Caco-2 (cell line): ENCODE measurements at regions not wholly inside any gene's neighbourhood (a gene's known extent, or its start where the extent isn't known, plus 50 kb on each side); places are given as distances from the start of the nearest gene placed in this dataset.

Experiments used
- BruUV-seq: library from RNA; stranded (reverse); fragments of 400-500 nt; replicated peaks from 2 replicates; lab custom pipeline; 2021; lab: Mats Ljungman, UMichigan
- CTCF ChIA-PET: fragments of 300-600 bp; sonication (Branson Sonifier 250); formaldehyde crosslinking; loops from one replicate; lab custom pipeline; 2022; ENCODE audit warnings: antibody characterized with exemption; lab: Charles Lee
- POLR2A ChIA-PET: fragments of 300-600 bp; sonication (Branson Sonifier 250); formaldehyde crosslinking; loops from one replicate; lab custom pipeline; 2022; ENCODE audit warnings: antibody characterized with exemption; lab: Charles Lee
- DNase-seq, 2 experiments: peaks; one replicate each; pipeline versions ENCODE4 v3.0.0 to v3.0.0-alpha.2; 2020 to 2022
- H3K27me3 ChIP-seq: replicated peaks from 2 replicates; pipeline ENCODE4 v1.6.0; 2011; ENCODE audit warnings: low read length; ENCODE audit not compliant: control insufficient read depth, insufficient read depth
- H3K36me3 ChIP-seq: 2 replicates; pipeline ENCODE4 v1.5.1; 2011; ENCODE audit warnings: low read length; ENCODE audit not compliant: control insufficient read depth, insufficient read depth
- H3K4me1 ChIP-seq: fragments of 250-450 bp; sonication (Bioruptor Pico); 2 replicates; pipeline ENCODE4 v1.5.1; 2020; ENCODE audit warnings: mild to moderate bottlenecking
- H3K4me3 ChIP-seq: 2 replicates; pipeline ENCODE4 v1.5.1; 2011; ENCODE audit warnings: low read depth, mild to moderate bottlenecking, control low read depth, low read length
- H3K9me3 ChIP-seq: fragments of 250-450 bp; sonication (Bioruptor Pico); 2 replicates; pipeline ENCODE4 v1.5.1; 2020; ENCODE audit warnings: mild to moderate bottlenecking, moderate library complexity
- H3K27ac Mint-ChIP-seq: one replicate; pipeline ENCODE4 v1.8.0; 2022; ENCODE audit warnings: mixed read lengths; ENCODE audit not compliant: unreplicated experiment
- H3K27me3 Mint-ChIP-seq: one replicate; pipeline ENCODE4 v1.8.0; 2022; ENCODE audit warnings: mixed read lengths; ENCODE audit not compliant: insufficient read depth, unreplicated experiment
- H3K36me3 Mint-ChIP-seq: one replicate; pipeline ENCODE4 v1.8.0; 2022; ENCODE audit warnings: mild to moderate bottlenecking, mixed read lengths; ENCODE audit not compliant: insufficient read depth, unreplicated experiment
- H3K4me1 Mint-ChIP-seq: one replicate; pipeline ENCODE4 v1.8.0; 2022; ENCODE audit warnings: low read depth, mixed read lengths; ENCODE audit not compliant: unreplicated experiment
- H3K4me3 Mint-ChIP-seq: one replicate; pipeline ENCODE4 v1.8.0; 2022; ENCODE audit warnings: mild to moderate bottlenecking, moderate library complexity, mixed read lengths; ENCODE audit not compliant: unreplicated experiment
- H3K9me3 Mint-ChIP-seq: one replicate; pipeline ENCODE4 v1.8.0; 2022; ENCODE audit warnings: mixed read lengths; ENCODE audit not compliant: unreplicated experiment
- intact Hi-C: fragments of 100-400 bp; cut with micrococcal nuclease; formaldehyde crosslinking; loops from one replicate; pipeline ENCODE4 v1.10.0; 2022; ENCODE audit not compliant: unreplicated experiment
- TF ChIP-seq, protein P1 (sequence below), 2 experiments: fragments of 200-600 bp in 1 of 2; IDR thresholded peaks; 1 replicate in 1 of 2; 2 replicates in 1 of 2; pipeline versions ENCODE4 v1.5.1 to v1.8.0; 2011 to 2022; ENCODE audit warnings: antibody characterized with exemption in 1 of 2, control low read depth in 1 of 2, inconsistent platforms in 1 of 2, low read depth in 1 of 2, low read length in 1 of 2, mild to moderate bottlenecking in 1 of 2, moderate library complexity in 1 of 2; ENCODE audit not compliant: insufficient read depth in 1 of 2, severe bottlenecking in 1 of 2, unreplicated experiment in 1 of 2

- TF ChIP-seq, protein P1, sequence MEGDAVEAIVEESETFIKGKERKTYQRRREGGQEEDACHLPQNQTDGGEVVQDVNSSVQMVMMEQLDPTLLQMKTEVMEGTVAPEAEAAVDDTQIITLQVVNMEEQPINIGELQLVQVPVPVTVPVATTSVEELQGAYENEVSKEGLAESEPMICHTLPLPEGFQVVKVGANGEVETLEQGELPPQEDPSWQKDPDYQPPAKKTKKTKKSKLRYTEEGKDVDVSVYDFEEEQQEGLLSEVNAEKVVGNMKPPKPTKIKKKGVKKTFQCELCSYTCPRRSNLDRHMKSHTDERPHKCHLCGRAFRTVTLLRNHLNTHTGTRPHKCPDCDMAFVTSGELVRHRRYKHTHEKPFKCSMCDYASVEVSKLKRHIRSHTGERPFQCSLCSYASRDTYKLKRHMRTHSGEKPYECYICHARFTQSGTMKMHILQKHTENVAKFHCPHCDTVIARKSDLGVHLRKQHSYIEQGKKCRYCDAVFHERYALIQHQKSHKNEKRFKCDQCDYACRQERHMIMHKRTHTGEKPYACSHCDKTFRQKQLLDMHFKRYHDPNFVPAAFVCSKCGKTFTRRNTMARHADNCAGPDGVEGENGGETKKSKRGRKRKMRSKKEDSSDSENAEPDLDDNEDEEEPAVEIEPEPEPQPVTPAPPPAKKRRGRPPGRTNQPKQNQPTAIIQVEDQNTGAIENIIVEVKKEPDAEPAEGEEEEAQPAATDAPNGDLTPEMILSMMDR (IDR thresholded peaks at IDR 0.05; ENCODE audit: insufficient read depth in 1 of 2, low read depth in 1 of 2, low read length in 1 of 2, severe bottlenecking in 1 of 2, unreplicated experiment in 1 of 2): no peak
- Histone ChIP-seq H3K4me1 (no peaks in the 10 kb centered on the region), H3K27me3 (no peaks in the 10 kb centered on the region), H3K4me3 (no peak overlapping the region), H3K9me3 (no peaks in the 10 kb centered on the region), H3K36me3 (no peaks in the 10 kb centered on the region)
- ChIA-PET CTCF (no interaction called here), POLR2A (interaction anchor here (0.6 kb wide), 1 partner anchor 238 kb away, joined by 5 read pairs; no protein-coding TSS in a partner anchor)
- intact Hi-C loops: no loop called here
- no peak for DNase-seq
- no TSS peak for BruUV-seq
- no peak overlapping the region for H3K4me3 Mint-ChIP-seq
- no peaks in the 10 kb centered on the region for H3K4me1 Mint-ChIP-seq
- no peak overlapping the region for H3K27ac Mint-ChIP-seq
- H3K9me3 Mint-ChIP-seq: no peaks in the 10 kb centered on the region
- H3K36me3 Mint-ChIP-seq: no peaks in the 10 kb centered on the region
- no peaks in the 10 kb centered on the region for H3K27me3 Mint-ChIP-seq
Measured at GRCh38 chr9:2362150-2362549, 259.4 kb upstream of the VLDLR start.

- BruUV-seq: no TSS peak
- POLR2A ChIA-PET: no interaction called here
- CTCF ChIA-PET: no interaction called here
- no peak for DNase-seq
- Histone ChIP-seq H3K4me3 (no peak overlapping the region), H3K36me3 (no peaks in the 10 kb centered on the region), H3K4me1 (no peaks in the 10 kb centered on the region), H3K9me3 (no peaks in the 10 kb centered on the region), H3K27me3 (no peaks in the 10 kb centered on the region)
- intact Hi-C loops: no loop called here
- Mint-ChIP-seq H3K9me3 (no peaks in the 10 kb centered on the region), H3K36me3 (no peaks in the 10 kb centered on the region), H3K4me1 (no peaks in the 10 kb centered on the region), H3K27ac (no peak overlapping the region), H3K4me3 (no peak overlapping the region), H3K27me3 (no peaks in the 10 kb centered on the region)
- TF ChIP-seq, protein P1 (IDR thresholded peaks at IDR 0.05; ENCODE audit: insufficient read depth in 1 of 2, low read depth in 1 of 2, low read length in 1 of 2, severe bottlenecking in 1 of 2, unreplicated experiment in 1 of 2): no peak
Measured at GRCh38 chr9:2363138-2363745, 258.3 kb upstream of the VLDLR start.

DNA sequence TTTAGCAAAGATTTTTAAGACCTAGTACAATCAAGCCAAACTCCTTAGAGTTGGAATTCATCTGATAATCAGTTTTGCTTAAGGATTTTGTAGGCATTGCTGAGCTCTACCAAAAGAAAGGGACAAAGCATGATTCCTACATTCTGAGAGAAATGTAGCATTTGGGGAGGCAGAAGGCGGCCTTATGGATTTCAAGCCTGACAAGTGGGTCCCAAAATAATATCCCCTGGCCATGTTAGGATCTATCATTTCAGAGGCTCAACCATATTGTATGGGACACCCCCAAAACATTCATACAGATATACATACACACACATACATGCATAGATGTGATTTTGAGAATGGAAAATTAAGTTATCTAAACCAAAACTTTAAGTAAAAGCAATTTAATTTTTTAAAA, 257.8 kb upstream of the VLDLR start:
- Histone ChIP-seq H3K36me3 (no peaks in the 10 kb centered on the region), H3K4me3 (no peak overlapping the region), H3K27me3 (no peaks in the 10 kb centered on the region), H3K9me3 (no peaks in the 10 kb centered on the region), H3K4me1 (no peaks in the 10 kb centered on the region)
- H3K9me3 Mint-ChIP-seq: no peaks in the 10 kb centered on the region
- no peaks in the 10 kb centered on the region for H3K36me3 Mint-ChIP-seq
- POLR2A ChIA-PET: no interaction called here
- H3K27me3 Mint-ChIP-seq: no peaks in the 10 kb centered on the region
- intact Hi-C loops: no loop called here
- TF ChIP-seq, protein P1 (IDR thresholded peaks at IDR 0.05; ENCODE audit: insufficient read depth in 1 of 2, low read depth in 1 of 2, low read length in 1 of 2, severe bottlenecking in 1 of 2, unreplicated experiment in 1 of 2): no peak
- no TSS peak for BruUV-seq
- no peak overlapping the region for H3K4me3 Mint-ChIP-seq
- no peaks in the 10 kb centered on the region for H3K4me1 Mint-ChIP-seq
- H3K27ac Mint-ChIP-seq: no peak overlapping the region
- CTCF ChIA-PET: no interaction called here
- no peak for DNase-seq
